HG03280 (cell line): ENCODE measurements at regions not wholly inside any gene's neighbourhood (a gene's known extent, or its start where the extent isn't known, plus 50 kb on each side); places are given as distances from the start of the nearest gene placed in this dataset.

Source experiments
- ATAC-seq: cut with Tn5 transposase; IDR thresholded peaks from one replicate; pipeline ENCODE4 v1.9.1; 2021; ENCODE audit warnings: mild to moderate bottlenecking, moderate library complexity; ENCODE audit not compliant: unreplicated experiment

DNA sequence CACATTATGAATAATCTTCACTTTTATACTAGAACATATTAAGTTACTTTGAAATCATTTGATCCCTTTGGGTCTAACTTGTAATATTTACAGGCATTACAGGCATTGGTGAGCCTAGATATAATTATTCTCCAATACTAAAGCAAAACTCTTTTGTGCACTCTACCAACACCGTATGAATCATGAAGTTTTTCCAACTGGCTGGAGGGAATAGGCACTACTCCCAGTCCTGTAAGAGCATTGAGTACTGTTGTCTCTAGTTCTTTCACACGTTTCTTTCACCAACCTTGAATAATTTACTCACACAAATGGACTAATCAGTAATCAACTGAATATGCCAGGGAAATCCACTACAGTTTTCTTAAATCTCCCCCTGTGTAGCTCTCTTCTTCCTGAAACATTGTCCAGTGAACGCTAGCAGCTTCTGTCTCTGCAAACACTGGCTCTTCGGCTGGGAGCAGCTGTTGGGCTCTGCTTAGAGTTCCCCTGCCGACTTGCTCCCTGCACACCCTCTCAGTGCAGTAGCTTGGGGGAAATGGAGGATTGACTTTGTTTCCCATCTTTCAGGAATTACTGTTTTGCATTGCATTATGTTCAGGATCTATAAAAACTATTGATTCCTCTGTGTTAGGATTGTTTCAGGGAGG is 476.7 kb downstream of the RFC3 start:
- ATAC-seq = no peak

DNA sequence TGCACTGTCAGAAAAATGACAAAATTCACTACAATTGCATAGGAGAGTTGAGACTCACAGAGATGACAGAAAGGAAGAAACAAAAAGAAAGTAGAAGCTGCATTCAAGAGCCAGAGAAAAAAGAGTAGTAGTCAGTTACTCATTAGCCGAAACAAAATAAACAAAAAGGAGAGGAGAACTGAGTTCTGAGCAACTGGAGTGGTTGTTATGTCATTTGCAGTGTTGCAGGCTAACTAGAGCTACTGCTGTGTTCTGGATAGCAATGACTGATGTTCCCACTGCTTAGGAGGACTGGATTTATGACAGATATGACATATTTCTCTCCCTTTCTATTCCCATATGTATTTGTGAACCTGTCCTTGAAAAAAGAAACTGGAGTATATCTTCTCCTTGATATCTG is 482.6 kb downstream of the RFC3 start:
- ATAC-seq = no peak

DNA sequence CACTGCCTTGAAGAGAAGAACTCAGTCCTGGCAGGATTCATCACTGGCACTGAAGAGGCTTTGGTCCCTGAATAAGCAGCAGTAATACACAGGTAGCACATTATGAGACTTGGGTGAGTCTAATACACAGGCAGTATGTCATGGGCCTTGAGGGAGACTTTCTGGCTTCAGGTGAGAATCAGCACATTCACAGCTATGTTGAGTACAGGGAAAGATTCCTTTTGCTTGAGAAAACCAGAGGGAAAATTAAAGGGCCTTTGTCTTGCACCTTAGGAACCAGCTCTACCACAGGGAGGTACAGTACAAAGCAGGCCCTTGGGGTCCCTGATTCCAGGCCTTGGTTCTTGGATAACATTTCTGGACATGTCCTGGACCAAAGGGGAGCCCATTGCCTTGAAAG is 484.6 kb downstream of the RFC3 start:
- ATAC-seq = no peak

DNA sequence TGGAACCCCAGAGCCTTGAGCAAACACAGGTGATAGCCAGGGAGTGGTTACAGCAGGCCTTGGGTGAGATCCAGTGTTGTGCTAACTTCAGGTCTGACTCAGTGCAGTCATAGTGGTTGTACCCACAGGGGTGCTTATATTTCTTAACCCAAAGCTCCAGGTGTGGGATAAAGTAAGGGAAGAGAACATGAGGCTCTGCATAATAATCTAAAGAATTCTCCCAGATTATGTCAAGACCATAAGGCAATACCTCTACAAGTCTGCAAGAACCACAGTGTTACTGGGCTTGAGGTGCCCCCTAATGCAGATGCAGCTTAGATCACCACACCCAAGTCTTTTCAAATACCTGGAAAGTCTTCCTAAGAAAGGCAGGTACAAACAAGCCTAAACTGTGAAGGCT is 485.4 kb downstream of the RFC3 start:
- ATAC-seq = no peak

DNA sequence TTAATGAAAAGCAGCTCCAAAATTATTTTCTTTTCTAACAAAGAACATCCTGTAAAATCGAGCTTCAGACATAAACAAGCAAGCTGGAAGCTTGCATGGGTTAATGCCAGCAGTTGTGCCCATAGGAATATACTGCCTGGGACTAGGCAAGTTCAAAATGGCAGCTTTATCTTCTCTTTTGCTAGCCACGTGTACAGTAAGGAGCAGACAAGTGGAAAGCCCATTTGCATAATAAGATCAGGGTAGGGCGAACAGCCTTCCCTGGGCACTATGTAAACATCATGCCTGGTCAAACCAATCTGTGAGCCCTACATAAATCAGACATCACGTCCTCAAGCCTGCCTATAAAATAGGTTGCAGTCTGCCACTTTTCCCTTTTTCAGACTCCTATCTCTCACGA is 489.7 kb downstream of the RFC3 start:
- ATAC-seq = no peak

DNA sequence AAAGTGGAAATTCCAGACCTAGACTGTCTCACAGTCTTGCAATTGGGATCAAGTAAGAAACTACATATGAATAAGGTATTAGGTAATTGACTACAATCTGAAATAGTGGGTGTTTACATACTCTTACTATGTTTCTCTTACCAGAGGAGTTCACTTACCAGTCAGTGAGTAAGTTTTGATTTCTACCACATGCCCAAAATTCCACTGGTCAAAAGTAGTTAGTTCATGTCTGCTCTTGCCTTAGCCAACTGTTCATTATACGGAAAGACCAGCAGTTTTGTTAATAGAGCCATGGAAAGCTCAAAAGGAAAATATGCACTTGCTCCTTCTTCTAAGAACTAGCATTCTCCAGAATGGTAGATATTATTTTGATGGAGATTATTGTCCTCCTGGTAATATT is 490.8 kb downstream of the RFC3 start:
- no peak for ATAC-seq

DNA sequence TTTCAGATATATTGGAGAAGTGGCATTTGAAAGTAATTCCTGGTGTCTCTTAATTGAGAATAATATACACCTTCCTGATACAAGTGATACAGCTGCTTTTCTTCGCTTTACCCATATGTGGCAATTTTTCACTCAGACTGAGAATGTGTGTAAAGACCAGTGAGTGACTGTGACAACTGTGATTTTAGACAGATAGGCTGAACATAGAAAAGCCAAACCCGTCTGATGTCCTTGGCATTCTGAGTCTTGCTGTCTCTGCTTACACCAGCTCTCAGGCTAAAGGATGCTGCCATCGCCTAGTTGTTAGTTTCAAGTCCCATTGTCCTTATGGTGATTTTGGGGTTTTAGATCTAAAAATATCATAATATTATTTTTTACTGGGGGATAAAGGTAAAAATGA is 492.6 kb downstream of the RFC3 start:
- no peak for ATAC-seq

DNA sequence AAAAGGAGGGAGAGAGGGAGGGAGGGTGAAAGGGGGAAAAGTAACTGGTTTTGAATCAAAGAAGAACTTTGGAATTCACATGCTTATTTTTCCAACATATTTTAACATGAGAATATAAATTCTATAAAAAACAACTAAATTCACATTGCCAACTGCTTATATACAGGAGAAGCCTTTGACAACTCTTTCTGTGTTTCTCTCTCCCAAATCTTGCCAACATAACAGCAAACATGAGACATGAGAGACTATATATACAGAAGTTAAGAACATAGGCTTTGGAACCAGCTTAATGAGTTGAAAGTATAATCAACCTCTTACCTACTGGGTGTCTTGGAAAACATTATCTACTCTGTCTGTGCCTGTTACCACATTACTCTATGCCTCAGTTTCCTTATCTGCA is 493.3 kb downstream of the RFC3 start:
- ATAC-seq = no peak

DNA sequence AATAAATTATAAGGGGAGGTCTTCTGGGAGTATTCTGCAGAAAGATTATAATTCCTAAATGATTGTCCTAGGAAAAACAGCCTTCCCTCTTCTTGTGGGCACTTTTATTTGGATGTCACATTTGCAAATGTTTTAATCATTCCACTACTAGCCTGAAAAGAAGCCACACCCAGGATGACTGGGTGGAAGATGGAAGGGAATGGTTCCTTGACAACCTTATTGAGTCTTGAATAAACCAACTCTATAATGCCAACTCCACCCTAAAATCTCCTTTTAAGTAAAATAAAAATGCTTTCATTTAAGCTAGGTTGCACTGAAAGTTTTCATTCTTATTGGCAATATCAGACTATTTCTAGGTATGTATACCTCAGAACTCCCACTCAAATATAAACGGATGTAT is 494.6 kb downstream of the RFC3 start:
- no peak for ATAC-seq

DNA sequence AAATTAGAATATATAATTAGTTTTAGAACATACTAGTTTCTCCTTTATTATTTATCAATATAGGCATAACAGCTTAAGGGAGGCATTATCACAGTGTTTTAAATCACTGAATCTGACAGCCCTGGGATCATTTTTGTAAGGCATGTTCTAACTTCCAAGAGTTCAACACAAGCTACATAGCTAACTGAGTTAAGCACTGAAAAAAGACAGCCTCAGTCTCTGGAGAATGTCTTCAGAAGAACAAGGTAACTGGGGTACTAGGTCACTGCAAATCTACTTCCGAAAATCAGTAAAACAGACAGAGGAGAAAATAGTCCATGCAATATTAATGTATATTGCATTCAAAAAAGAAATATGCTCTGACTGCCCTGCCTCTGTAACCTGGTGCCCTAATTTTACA is 502.1 kb downstream of the RFC3 start:
- no peak for ATAC-seq

DNA sequence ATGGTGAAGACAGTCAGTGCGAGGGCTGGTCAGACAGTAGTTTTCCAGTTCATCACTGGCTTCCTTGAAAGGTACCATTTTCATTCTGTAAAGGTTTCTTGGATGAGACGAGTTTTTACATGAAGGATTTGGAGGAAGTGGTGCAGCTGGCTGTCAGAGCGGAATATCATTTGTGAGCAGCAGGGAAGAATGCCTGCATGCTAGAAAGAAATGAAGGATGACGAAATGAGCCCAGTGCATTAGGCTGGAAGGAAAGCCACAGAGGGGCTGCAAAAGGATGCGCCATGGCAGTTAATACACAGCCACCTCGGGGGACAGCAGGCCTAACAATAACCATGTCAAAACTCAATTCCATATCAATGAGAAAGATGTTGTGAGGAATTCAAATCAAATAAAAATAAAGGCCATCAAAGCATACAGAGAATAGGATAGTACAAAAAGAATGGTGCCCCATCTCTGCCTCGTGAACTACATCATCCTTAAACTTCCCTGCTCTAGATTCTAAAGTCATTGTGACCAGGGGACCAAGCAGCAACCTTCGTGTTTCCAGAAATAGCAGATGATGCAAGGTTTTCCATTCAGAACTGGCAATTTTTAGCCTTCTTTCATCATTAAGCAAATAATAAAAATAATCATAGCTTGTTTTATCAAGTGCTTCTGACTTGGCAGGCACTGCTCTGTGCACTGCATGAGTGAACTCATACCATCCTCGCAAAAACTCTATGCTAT is 504.2 kb downstream of the RFC3 start:
- no peak for ATAC-seq

DNA sequence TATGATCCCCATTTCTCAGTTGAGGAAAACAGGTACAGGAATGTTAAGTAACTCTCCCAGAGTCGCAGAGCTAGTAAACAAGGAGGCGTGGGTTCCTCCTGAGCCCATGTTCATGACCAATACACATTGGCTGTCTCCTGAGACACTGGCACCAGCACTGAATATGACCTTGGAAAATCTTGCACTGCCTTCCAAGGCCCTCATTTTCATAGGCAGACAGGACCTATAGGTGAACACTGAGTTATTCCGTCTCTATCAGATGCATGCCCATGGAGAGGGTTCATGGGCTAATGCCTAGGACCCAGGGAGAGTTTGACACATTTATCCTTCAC is 504.8 kb downstream of the RFC3 start:
- ATAC-seq = no peak

DNA sequence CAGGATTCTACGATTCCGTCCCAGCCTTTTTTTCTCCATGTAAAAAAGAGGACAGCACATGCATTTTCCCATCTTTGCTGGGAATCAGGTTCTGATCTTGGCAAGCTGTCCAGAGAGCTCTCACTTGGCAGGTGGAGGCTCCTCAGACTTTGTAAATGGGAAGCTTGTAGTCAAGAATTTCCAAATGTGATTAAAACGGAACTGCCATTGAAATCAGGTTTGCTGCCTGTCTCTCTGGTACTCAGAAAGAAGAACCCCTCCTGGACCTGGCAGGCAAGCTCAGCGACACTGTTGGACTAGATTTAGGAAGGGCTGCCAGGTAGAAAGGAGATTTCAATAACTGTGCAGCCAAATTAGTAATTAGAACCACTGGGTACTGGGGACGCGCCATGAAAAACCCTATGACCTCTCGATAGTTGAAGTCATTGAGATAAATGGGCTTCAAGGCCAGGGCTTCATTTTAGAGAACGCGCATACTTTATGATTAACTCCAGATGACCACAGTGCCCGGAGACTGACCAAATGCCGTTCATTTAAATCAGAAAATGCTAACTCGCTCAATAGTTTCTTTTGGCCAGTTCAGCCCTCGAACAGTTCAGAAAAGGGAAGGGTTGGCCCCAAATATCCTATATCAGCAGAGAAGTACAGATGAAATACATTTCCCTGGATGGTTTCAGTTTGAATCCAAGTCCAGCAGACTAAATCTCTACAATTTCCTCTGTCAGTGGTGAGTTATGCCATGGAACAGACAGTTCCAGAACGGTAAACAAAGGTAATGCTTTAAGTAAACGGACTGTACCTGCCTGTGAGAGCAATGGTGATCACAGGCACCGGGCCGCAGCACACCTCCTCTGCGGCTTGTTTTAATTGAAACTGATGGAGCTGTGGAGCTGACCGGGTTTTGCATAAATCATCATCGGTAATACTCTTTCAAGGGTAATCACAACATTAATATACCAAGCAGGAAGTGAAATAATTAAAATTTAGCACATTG is 517.4 kb downstream of the RFC3 start:
- no peak for ATAC-seq

DNA sequence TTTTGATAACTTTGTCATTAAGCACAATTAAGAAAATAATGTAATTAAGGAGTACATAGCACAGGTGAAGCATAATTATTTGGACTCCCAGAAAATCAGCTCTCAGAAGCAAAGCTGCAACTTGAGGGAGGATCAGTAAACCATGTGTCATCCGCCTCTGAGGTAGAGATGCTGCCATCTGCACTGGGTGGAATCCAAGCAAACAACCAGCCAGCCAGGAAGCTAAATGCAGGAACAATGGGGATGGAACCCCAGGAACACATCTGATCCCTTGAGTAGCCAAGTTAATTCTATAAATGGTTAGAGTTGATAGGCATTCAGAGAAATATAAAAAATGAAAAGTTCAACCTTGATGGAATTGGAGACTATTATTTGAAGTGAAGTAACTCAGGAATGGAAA is 520.2 kb downstream of the RFC3 start:
- ATAC-seq = no peak

DNA sequence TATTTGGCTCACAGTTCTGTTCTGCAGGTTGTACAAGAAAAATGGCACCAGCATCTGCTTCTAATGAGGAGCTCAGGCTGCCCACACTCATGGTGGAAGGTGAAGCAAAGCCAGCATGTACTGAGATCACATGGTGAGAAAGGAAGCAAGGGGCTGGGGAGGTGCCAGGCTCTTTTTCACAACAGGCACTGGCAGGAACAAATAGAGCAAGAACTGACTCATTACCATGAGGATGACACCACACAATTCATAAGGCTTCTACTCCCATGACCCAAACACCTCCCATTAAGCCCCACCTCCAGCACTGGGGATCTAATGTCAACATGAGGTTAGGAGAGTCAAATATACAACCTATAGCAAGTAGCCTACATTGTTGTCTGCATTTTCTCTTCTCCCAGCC is 522.6 kb downstream of the RFC3 start:
- no peak for ATAC-seq

DNA sequence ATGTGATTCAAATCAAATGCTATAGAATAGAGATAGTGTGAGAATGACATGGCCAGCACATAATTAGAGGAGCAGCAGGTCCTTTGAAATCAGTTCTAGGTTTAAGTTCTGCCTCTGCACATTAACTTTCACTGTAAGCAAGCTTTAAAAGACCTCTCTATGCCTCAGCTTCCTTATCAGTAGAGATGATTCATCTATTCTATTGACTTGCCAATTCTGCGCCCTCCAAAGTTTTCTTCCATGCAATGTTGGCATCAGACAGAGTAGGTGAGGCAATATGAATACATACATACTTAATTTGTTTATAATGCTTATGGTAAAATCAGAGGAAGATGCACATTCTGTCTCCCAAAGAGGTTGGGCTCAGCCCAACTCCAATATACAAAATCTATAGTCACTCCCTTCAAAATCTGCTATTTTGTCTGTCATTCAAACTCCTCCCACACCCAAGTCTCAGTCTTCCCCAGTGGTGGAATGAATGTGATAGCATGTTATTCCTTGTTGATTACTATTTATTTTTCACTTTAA is 525.5 kb downstream of the RFC3 start:
- no peak for ATAC-seq

DNA sequence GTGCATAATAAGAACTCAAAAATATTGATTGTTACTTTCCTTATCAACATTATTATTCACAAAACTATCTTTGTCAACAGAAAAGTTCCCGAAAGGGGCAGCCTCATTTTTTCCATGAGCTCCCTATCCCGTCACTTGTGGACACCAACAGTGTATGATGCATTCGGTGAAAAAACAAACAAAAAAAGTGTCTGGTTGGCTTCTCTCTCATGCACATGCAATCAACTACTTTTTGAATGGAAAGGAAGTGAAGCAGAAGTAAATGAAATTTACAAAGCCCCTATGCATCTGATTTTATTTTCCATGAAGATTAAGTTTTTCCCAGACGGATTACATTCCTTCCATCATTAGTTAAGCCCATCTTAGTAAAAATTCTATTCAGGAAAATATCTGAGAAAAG is 526.9 kb downstream of the RFC3 start:
- ATAC-seq = no peak

DNA sequence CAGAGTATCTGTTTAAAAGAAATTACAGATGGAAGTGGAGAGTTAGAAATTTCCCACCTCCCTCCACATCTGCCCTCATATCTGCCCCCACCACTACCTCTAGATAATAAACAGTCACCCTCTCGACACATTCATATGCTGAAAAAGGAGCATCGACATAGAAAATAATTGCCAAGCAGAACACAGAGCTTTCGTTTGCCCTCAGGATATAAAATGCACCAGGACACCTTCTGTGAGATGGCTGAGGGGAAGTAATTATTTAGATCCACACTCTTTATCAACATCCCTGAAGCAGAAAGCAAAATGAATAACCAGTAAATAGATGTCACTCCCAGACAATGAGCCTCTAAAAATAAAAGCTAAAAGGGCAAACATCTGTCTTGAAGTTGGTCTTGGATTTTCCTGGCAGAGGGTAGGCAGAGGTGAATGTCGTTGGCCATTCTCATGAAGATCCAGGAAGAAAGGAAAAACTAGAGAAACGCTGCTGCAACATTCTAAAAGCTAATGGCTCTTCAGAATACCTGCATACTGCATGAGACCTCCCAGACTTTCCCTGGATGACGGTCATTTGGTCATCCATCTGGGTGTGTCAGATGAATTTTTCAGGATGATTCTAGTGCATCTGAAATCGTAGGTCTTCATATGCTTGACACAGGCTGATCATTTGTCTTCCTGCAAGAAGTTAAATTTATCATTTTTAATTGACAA is 527.5 kb downstream of the RFC3 start:
- ATAC-seq = no peak

DNA sequence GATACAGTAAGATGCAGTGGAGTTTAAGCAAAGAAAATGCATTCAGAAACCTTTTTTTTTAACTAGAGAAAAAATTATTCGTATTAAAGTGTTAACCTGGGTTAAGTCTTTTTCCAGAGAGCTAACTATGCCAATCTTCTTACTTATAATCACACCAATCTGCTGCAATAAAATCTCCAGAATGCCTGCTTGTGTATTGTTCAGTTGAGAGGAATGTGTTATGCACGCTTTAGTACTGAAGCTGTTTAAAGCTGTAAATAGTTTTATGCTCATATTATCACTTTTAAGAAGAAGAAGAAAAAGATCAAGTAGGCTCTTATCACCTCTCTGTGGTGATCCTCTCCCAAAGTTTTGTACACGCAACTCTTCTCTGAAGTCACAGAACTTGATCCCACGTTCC is 528.7 kb downstream of the RFC3 start:
- no peak for ATAC-seq

DNA sequence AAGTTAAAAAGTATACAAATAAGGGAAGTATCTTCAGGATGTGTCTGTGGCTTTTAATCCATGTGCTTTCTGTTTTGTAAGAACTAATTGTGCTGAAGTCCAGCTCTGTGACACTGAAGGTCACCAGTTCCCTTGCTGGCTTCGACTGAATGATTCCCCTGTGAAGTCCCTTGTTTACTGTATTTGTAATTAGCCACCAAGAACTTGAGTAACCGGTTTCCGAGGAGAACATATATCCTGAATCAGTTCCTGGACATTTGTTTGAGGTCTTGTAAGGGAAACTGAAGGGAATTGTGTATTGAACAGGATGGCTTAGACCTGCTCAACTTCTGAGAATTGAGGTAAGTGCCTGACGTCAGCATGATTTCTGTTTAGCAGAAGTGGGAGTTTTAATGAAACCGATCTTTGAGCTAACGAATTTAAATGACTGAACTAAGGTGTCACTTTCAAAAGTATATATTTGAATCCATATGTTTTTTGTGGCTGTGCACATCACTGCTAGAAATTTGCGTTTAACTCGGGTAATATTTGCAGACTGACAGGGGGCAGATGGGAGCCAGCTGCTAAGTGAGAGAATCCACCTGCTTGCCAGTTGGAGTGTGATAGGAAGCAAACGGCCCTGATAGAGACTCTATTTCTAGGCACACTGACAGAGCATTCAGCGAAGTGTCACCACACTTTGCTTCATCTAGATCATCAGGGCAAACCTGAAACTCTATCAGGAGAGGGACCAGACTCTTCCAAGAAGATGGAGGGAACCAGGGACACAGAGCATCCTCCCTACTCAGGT is 530.0 kb downstream of the RFC3 start:
- no peak for ATAC-seq
